GM21447 (cell line): ENCODE measurements at regions not wholly inside any gene's neighbourhood (a gene's known extent, or its start where the extent isn't known, plus 50 kb on each side); places are given as distances from the start of the nearest gene placed in this dataset.

ENCODE experiments used
- ATAC-seq: cut with Tn5 transposase; IDR thresholded peaks from one replicate; pipeline ENCODE4 v1.9.1; 2021; ENCODE audit not compliant: unreplicated experiment

DNA sequence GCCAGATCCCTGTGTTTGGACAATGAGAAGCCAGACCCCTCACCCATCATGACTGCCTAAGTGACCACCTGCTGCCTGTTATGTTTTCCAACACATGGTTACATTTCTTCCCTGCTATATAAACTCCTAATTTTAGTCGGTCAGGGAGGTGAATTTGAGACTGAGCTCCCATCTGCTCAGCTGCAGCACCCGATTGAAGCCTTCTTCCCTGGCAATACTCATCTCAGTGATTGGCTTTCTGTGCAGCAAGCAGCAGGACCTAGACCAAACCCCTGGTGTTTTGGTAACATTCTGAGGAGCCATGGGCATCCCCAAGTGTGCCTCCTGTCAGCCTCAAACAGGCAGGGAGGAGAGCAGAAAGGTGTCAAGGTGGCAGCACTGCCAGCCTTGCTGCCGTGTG lies 141.2 kb downstream of the CD8B2 start:
- ATAC-seq, result no peak

DNA sequence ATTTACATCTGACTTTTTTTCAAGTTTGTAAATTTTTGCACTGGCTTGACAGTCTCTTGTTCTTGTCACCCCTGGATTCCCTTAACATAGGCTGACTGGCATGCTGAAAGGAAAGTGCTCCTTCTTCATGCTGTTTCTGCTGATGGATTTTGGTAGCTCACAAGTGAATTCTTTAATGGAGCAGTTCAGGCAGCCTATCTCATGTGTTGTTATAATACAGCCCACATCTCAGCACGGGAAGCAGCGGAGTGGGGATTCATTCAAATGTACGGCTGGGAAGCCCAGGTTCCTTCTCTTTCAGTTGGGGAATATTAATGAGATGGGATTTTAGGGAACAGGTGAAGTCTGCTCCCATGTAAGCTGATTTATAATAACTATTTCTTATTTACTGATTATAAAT lies 142.8 kb downstream of the CD8B2 start:
- ATAC-seq, result no peak

DNA sequence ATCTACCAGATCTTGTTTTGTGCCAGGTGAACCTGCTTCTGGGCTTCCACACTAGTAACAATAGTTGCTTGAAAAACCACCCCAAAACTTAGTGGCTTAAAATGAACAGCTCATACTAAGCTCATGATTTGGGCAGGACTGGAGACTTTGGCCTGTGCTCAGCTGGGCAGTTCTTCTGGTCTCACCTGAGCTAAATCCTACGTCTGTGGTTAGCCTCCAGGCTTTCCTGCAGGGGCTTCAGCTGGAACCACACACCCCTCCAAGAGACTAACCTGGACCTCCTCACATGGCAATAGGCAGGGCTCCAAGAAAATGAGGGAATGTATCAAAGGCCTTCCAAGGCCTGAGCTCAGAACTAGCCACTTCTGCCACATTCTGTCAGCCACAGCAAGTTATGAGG lies 144.1 kb downstream of the CD8B2 start:
- ATAC-seq, result no peak

DNA sequence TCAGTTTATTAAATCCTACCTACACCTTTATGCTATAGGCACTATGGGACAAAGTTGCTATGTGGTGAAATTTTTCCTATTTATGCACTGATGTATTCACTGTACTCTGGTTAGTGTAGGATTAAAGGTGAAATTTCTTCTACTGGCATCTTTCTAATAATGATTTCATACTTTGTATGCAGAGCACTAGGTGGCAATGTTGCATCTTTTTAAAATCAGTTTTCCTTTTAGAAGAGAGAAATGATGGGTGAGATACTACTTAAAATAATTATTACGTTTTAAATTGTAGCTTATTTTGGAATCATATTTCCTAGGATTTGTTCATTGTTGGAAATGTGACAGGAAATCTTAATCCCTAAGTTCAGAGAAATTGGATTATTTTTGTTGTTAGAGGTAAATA lies 150.9 kb downstream of the CD8B2 start:
- ATAC-seq, result no peak

DNA sequence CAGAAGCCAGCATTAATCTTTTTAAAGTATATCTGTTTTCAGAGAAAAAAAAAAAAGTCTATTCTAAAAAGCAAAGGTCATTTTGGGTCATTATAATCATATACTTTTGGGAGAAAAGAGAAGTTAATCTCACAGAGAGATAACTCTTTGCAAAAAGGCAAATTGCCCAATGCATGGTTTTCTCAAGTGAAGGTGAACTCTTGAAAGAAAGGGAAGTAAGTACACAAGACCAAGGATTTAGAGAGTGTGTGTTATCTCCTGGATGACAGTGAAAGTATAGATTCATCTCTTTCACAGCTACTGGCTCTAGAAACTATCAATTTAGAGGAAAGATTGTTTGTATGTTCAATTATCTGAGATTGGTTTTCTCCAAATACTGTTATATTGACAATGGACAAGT lies 151.4 kb downstream of the CD8B2 start:
- no peak for ATAC-seq

DNA sequence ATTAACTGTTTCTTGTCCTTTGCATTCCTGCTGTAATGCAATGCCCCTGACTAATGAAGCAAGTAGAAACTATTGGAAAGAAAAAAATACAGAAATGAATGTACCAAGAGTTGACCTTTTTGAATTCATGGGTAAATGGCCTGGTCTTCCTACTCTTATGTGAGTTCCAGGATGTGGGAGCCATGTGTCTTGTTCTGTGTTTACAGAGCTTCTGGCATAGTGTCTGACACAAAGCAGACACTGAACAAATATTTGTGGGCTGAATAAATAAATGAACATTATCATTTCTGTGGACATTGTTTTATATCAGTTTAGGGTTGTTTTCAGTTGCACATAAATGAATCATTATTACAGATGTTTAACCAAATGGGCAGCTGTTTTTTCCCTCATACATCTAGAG lies 155.5 kb downstream of the CD8B2 start:
- no peak for ATAC-seq

DNA sequence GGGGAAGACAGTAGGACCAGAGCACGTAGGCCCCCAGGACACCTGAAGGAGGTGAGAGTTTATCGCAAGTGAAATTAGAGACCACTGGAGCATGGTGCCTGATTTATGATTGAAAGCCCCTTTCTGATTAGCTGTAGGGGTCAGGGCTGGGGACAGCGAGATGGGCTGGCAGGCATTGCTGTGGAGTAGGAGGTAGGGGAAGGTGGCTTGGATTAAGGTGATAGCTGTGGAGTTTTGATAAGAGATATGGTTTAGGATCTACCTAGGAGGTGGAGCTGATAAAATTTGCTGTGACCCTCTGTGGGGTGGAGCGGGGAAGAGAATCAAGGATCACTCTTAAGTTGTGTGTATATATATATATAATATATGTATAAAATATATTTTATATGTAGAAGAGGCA lies 157.5 kb downstream of the CD8B2 start:
- ATAC-seq, result no peak

DNA sequence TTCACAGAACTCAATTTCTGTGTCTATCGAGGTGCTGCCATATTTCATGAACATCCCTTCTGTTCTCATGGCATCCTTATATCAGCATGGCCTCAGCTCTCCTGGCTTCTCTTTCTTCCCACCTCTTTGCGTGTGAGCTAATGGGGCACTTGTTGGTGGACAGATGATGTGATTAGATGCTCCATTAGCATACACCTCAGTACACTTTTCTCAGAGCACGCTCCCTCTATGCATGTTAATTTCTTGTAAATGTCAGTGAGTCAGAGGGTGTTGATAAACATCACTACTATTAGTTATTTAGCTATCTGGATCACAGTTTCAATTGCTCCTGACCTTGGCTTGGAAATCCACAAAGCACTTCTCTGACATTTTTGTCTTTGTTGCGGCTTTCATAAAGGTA lies 159.4 kb downstream of the CD8B2 start:
- ATAC-seq, result no peak

DNA sequence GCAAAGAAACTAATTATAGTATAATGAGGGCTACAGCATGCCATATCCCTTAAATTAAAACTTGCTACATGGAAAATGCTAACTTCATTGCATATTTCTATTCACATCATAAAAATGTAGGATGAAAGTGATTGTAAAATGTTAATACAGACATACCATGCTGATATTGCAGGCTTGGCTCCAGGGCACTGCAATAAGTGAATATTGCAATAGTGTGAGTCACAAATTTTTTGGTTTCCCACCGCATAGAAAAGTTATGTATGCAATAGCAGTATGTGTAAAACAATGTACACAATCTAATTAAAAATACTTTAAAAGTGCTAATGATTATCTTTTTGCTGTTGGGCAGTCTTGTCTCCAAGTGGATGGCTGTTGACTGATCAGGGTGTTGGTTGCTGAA lies 162.1 kb downstream of the CD8B2 start:
- ATAC-seq, result no peak

DNA sequence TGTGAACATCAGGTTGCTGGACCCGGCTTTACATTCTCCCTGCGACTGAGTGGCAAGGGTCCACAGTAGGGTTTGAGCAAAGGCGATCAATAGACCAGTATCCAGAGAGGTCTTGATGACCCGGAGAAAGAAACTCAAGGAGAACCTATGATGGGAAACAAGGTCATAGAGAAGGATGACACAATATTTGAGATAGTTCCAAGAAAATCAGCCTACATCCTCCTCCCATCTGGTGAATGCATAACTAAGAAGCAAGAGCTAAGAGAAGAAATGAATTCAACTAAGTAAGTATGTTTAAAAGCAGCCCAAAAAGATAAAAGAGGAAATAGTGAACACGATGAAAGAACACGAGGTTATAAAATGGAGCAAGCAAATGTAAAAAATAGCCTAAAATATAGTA lies 166.3 kb downstream of the CD8B2 start:
- ATAC-seq, result no peak

DNA sequence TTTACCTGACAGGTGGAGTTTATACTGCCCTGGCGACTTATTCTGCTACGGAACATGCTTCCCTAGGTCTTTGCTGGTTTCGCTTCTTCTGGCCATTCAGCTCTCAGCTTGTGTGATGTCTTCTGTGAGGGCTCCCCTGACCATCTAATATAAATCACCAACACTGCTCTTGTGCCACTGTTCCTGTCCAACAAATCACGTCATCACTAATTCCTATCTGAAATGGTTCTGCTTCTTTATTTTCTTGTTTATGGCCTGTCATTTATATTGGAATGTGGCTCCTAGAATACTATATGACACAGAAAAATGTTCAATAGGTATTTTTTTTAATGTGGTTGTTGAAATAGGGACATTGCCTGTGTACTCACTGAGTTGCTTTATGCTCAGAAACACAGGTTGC lies 171.5 kb downstream of the CD8B2 start:
- no peak for ATAC-seq

DNA sequence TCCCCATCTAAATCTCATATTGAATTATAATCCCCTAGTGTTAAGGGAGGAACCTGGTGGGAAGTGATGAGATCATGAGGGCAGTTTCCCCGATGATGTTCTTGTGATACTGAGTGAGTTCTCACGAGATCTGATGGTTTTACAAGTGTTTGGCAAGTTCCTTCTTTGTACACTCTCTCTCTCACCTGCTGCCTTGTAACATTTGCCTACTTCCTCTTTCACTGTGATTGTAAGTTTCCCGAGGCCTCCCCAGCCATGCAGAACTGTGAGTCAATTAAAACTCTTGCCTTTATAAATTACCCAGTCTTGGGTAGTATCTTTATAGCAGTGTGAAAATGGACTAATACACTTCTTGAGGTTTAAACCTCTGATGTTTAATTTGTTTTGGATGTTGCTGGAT lies 177.5 kb downstream of the CD8B2 start:
- ATAC-seq, result peak; percentile 69

DNA sequence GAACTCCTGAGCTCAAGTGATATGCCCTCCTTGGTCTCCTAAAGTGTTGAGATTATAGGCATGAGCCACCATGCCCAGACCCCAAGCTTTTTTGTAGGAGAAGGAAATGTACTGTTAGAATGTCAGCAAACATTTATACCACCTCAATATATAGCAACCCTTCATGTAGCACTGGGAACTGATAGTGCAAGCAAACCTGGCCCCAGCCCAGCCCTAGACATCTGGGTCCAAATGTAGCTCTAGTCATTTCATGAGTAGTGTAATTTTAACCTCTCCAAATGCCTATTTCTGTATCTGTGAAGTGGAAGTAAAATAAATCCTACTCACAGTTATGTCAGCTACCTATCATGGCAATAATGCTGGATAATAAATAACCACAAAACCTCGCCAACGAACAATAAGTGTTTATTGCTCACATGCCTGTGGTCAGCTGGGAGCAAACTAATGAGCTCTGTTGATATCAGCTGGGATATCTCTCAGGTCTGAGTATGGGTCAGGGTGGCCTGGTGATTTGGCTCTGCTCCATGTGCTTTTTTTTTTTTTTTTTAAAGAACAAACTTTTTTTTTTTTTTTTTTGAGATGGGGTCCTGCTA lies 180.4 kb downstream of the CD8B2 start:
- ATAC-seq, result no peak

DNA sequence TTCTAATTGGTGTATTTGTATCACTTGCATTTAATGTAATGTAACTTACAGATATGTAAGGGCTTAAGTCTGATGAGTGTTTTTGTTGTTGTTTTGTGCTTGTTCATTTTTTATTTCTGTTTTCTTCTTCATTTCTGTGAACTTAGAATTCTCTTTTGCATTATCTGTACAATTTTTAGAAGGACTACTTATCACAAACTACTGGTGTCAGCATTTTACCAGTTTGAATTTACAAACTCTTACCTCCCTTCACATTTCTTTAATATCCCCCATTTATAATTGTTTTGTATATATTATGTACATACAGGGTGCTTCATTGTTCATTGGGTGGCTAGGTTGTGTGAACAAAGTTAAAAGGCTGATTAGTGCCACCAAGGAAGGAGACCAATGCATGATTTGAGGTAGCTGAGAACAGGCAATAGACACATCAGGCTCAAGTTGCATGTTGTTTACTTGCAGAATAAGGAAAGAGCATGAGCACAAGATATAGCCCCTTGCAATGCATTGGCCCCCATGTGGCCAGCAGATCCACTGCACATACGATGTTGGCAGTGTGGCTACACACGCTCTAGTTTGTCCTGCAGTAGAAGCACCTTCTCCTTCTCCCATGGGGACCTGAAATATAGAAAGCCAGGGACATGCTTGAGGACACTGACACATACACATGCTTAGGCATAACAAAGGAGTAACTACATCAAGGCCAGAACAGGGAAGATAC lies 198.2 kb downstream of the CD8B2 start:
- ATAC-seq, result no peak

DNA sequence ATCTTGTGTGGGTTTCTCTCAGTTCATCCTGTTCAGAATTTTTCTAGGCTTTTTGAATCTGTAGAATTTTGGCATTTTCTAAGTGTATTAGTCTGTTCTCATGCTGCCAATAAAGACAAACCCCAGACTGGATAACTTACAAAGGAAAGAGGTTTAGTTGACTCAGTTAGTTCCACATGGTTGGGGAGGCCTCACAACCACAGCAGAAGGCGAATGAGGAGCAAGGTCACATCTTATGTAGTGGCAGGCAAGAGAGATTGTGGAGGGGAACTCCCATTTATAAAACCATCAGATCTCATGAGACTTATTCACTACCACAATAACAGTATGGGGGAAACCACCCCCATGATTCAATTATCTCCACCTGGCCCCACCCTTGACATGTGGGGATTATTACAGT lies 199.2 kb downstream of the ST6GAL2 start:
- ATAC-seq, result no peak

DNA sequence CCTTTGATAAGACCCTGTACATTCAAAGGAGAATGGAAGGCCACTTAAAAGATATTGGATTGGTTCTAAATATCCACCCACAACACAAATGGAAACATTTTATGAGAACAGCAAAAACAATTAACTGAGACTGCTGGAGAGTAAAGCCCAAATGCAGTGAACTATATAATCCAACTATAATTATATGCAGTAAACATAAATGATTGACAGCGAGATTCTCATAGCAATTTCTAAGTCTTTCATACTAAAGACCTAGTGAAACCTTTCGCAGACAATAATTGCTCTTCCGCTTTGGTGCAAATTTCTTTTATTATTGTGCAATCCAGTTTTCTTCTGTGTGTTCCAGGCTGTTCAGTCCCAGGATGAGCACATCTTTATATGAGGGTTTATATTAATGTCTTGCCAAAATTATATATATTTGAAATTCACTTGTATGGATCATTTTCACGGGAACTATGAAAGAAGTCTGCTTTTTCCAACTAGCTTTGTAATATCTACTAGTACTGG lies 190.9 kb downstream of the ST6GAL2 start:
- no peak for ATAC-seq

DNA sequence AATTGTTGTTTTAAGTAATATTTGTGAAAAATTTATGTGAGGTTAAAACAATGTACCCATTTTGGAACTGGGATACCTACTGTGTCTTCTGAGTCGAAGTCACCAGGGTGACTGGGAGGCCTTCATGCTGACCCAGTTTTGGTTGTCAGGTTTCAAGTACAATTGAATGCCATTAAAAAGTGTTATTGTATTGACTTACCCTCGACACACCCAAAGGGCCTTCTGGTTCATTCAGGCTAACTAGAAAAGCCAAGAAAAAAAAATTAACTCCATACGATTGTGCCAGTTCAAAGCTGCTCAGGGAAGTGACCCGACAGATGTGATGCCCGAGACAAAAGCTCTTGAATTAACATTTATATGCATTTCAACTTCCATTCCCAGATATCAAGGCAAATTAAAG lies 190.0 kb downstream of the ST6GAL2 start:
- ATAC-seq, result no peak

DNA sequence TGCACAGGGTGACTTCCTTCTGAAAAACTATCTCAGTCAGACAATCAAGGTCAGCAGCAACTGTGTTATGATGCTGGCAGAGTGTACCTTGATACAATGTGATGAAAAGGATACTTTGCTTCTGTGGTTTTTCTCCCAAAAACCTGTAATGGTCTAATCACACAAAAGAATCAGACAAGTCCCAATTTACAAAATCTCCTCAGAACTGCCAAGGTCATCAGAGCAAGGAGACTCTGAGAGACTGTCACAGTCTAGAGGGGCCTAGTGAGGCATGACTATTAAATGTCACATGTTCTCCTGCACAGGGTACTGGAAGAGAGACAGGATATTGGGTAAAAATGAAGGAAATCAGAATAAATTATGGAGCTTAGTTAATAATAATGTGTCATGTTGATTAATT lies 185.4 kb downstream of the ST6GAL2 start:
- ATAC-seq, result no peak

DNA sequence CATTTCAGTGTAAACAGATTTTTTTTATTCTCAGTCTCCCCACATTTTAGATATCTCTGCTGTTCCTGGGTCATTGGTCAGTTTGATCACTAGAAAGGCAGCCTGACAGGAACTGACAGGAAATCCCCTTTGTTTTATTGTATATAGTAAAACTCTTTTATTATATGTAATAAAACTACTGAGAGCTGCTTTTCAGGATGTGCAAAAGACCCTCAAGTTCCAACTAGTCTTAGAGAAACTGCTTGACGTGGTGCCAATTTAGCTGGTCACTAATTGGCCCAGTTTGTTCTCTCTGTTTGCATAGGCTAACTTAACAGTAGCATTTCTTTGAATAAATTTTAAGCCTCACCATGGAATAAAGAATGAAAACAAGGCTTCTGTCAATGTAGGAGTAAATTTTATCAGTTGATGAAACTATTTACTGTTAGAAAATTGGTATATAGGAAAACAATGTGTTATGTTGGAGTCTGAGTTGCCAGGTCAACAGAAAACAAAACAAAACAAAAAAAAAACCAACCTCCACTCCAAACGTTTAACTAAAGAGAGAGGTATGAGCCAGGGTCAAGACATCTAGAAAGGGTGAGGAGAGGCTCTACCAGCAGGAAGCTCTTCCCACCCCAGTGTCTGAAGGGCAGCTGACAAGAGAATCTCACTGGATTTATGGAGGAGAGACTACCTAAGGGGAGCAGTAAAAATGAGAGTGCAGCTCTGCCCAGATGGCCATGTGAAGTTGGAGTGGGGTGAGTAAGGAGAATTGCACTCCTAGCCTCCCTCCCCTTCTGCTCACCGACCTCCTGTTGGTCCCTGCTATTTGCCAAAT lies 184.6 kb downstream of the ST6GAL2 start:
- ATAC-seq, result no peak

DNA sequence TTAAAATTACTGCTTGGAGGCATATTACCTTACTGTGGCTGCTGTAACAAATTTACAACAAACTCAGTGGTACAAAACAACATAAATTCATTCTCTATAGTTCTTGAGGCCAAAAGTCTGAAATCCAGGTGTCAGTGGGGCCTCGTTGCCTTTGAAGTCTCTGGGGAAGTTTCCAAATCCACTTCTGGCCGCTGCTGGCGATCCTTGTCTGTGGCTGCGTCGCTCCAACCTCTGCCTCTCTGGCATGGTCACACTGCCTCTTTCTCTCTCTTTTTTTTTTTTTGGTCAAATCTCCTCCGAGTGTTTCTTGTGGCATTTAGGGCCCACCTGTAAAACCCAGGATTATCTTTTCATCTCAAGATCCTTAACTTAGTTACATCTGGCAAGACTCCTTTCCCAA lies 182.8 kb downstream of the ST6GAL2 start:
- ATAC-seq, result no peak

DNA sequence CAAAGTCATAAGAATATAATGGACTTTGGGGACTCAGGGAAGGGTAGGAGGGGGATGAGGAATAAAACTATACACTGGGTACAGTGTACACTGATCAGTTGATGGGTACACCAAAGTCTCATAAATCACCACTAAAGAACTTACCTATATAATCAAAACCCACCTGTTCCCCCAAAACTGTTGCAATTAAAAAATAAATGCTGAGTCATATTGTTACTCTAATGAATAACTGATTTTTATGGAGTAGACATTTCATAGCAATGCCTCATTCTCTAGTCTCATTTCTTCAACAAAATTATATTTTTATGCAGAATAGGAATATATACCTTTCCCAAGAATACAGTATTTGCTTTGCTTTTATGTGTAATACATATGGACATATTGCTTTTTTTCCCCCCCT lies 181.2 kb downstream of the ST6GAL2 start:
- ATAC-seq, result no peak

DNA sequence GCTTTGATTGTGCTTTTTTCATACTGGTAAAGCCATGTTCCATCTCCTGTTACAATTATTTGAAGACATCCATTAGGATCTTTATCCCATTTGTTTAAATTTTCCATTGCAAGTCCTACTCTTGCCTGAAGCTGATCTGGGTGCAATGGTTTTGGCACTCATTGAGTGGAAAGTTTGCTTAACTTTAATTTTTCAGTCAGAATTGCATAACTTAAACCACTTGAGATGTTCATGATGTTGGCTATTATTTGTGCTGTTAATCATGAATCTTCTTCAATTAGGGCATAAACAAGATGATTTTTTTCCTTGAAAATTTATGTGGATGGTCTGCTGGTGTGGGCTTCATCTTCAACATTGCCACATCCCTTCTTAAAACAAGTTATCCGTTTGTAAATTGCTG lies 180.1 kb downstream of the ST6GAL2 start:
- no peak for ATAC-seq
